T-helper 2 cell (primary cell): ENCODE measurements at regions not wholly inside any gene's neighbourhood (a gene's known extent, or its start where the extent isn't known, plus 50 kb on each side); places are given as distances from the start of the nearest gene placed in this dataset.
A peak's percentile ranks its signal among the peaks of the same experiment; 100 is the strongest.
"Not testable (repeated sequence)": the region's sequence is repeated elsewhere in the genome, so short reads cannot be mapped to it uniquely, and the experiment has no call there.

Experiments
- DNase-seq, 5 experiments: peaks; one replicate each; pipeline versions ENCODE4 v3.0.0 to v3.0.0-alpha.2; 2012 to 2022

- DNase-seq: no peak
Observed at GRCh38 chr5:44943647-44944046, 134.9 kb downstream of the MRPS30 start.

- no peak for DNase-seq
Observed at GRCh38 chr5:44945743-44946142, 137.0 kb downstream of the MRPS30 start.

GRCh38 chr5:44949687-44950086 is 140.9 kb downstream of the MRPS30 start:
- no peak for DNase-seq

- no peak for DNase-seq
Observed at GRCh38 chr5:44951371-44951770, 142.6 kb downstream of the MRPS30 start.

GRCh38 chr5:44952376-44952775 is 143.6 kb downstream of the MRPS30 start:
- peak in 1 of 5 experiments; percentile 8 for DNase-seq

- DNase-seq: no peak
Observed at GRCh38 chr5:44953078-44953477, 144.3 kb downstream of the MRPS30 start.

- DNase-seq: not testable (repeated sequence)
Observed at GRCh38 chr5:44958943-44959454, 150.3 kb downstream of the MRPS30 start.

- no peak for DNase-seq
Observed at GRCh38 chr5:44969825-44970224, 161.1 kb downstream of the MRPS30 start.

- not testable (repeated sequence) for DNase-seq
Observed at GRCh38 chr5:44970963-44971362, 162.2 kb downstream of the MRPS30 start.

GRCh38 chr5:44974813-44975212 is 166.1 kb downstream of the MRPS30 start:
- DNase-seq: no peak

GRCh38 chr5:44981708-44982107 is 173.0 kb downstream of the MRPS30 start:
- no peak for DNase-seq

- DNase-seq: no peak
Observed at GRCh38 chr5:44983006-44983405, 174.3 kb downstream of the MRPS30 start.

- DNase-seq: no peak
Observed at GRCh38 chr5:44987026-44987425, 178.3 kb downstream of the MRPS30 start.

- no peak for DNase-seq
Observed at GRCh38 chr5:44991693-44992092, 182.9 kb downstream of the MRPS30 start.

- DNase-seq: no peak
Observed at GRCh38 chr5:44993286-44993685, 184.5 kb downstream of the MRPS30 start.

- no peak for DNase-seq
Observed at GRCh38 chr5:44997506-44997905, 188.8 kb downstream of the MRPS30 start.

- DNase-seq: not testable (repeated sequence)
Observed at GRCh38 chr5:45007102-45007501, 198.4 kb downstream of the MRPS30 start.

GRCh38 chr5:45017568-45017967 is 208.8 kb downstream of the MRPS30 start:
- no peak for DNase-seq

GRCh38 chr5:45029553-45029952 is 220.8 kb downstream of the MRPS30 start:
- no peak for DNase-seq

- no peak for DNase-seq
Observed at GRCh38 chr5:45035991-45036390, 227.2 kb downstream of the MRPS30 start.

- DNase-seq: no peak
Observed at GRCh38 chr5:45037927-45038326, 229.2 kb downstream of the MRPS30 start.

GRCh38 chr5:45038366-45038987 is 229.7 kb downstream of the MRPS30 start:
- peak in 1 of 5 experiments; percentile 3 for DNase-seq

- no peak for DNase-seq
Observed at GRCh38 chr5:45042283-45042682, 233.5 kb downstream of the MRPS30 start.

GRCh38 chr5:45057564-45057963 is 248.8 kb downstream of the MRPS30 start:
- no peak for DNase-seq

GRCh38 chr5:45060724-45061123 is 252.0 kb downstream of the MRPS30 start:
- no peak for DNase-seq
